ENCODE measurements at regions not wholly inside any gene's neighbourhood (a gene's known extent, or its start where the extent isn't known, plus 50 kb on each side); places are given as distances from the start of the nearest gene placed in this dataset.

DNA sequence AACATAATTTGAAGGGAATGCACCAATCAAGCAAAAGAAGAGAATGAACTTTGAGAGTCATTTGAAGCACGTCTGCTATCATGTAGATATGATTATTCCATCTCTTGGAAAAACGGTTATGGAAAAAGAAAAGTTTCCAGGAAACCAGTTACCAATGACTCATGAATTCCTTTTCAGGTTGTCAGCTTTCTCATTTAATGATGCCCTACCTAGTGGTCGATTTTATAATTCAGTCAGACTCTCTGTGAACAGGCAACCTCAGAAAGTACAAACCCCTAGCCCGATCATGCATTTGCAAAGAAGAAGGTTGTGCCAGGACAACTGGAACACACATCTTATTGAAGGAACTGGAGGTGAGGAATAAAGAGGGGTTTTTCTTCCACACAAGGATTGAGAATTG lies 355.1 kb upstream of the GRIA1 start:
- POLR2A ChIA-PET, result no interaction called here
- TF ChIP-seq, protein P1, sequence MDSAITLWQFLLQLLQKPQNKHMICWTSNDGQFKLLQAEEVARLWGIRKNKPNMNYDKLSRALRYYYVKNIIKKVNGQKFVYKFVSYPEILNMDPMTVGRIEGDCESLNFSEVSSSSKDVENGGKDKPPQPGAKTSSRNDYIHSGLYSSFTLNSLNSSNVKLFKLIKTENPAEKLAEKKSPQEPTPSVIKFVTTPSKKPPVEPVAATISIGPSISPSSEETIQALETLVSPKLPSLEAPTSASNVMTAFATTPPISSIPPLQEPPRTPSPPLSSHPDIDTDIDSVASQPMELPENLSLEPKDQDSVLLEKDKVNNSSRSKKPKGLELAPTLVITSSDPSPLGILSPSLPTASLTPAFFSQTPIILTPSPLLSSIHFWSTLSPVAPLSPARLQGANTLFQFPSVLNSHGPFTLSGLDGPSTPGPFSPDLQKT (IDR thresholded peaks at IDR 0.05; ENCODE audit: borderline replicate concordance, low read depth, low read length), result no peak
- no peak for TF ChIP-seq ZNF626 (tag by site-specific recombination; IDR thresholded peaks at IDR 0.05)
- TF ChIP-seq ZNF776 (tag by site-specific recombination; IDR thresholded peaks at IDR 0.05; ENCODE audit: borderline replicate concordance), result no peak
- TF ChIP-seq, protein P2, sequence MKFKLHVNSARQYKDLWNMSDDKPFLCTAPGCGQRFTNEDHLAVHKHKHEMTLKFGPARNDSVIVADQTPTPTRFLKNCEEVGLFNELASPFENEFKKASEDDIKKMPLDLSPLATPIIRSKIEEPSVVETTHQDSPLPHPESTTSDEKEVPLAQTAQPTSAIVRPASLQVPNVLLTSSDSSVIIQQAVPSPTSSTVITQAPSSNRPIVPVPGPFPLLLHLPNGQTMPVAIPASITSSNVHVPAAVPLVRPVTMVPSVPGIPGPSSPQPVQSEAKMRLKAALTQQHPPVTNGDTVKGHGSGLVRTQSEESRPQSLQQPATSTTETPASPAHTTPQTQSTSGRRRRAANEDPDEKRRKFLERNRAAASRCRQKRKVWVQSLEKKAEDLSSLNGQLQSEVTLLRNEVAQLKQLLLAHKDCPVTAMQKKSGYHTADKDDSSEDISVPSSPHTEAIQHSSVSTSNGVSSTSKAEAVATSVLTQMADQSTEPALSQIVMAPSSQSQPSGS (tag by site-specific recombination; IDR thresholded peaks at IDR 0.05; ENCODE audit: low read depth), result no peak
- TF ChIP-seq ZNF239 (tag by site-specific recombination; IDR thresholded peaks at IDR 0.05), result no peak
- TF ChIP-seq ZNF16 (tag by site-specific recombination; IDR thresholded peaks at IDR 0.05; ENCODE audit: low read depth), result no peak
- TF ChIP-seq ZNF274 (IDR thresholded peaks at IDR 0.05; ENCODE audit: low read length), result no peak
- TF ChIP-seq ZNF274 (tag by site-specific recombination; IDR thresholded peaks at IDR 0.05; ENCODE audit: borderline replicate concordance), result no peak
- TF ChIP-seq, protein P3, sequence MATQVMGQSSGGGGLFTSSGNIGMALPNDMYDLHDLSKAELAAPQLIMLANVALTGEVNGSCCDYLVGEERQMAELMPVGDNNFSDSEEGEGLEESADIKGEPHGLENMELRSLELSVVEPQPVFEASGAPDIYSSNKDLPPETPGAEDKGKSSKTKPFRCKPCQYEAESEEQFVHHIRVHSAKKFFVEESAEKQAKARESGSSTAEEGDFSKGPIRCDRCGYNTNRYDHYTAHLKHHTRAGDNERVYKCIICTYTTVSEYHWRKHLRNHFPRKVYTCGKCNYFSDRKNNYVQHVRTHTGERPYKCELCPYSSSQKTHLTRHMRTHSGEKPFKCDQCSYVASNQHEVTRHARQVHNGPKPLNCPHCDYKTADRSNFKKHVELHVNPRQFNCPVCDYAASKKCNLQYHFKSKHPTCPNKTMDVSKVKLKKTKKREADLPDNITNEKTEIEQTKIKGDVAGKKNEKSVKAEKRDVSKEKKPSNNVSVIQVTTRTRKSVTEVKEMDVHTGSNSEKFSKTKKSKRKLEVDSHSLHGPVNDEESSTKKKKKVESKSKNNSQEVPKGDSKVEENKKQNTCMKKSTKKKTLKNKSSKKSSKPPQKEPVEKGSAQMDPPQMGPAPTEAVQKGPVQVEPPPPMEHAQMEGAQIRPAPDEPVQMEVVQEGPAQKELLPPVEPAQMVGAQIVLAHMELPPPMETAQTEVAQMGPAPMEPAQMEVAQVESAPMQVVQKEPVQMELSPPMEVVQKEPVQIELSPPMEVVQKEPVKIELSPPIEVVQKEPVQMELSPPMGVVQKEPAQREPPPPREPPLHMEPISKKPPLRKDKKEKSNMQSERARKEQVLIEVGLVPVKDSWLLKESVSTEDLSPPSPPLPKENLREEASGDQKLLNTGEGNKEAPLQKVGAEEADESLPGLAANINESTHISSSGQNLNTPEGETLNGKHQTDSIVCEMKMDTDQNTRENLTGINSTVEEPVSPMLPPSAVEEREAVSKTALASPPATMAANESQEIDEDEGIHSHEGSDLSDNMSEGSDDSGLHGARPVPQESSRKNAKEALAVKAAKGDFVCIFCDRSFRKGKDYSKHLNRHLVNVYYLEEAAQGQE (tag by site-specific recombination; IDR thresholded peaks at IDR 0.05), result no peak
- TF ChIP-seq ZNF132 (tag by site-specific recombination; IDR thresholded peaks at IDR 0.05; ENCODE audit: borderline replicate concordance), result no peak
- no peak for TF ChIP-seq ZNF549 (tag by site-specific recombination; IDR thresholded peaks at IDR 0.05)
- no peak for TF ChIP-seq FEZF1 (tag by site-specific recombination; IDR thresholded peaks at IDR 0.05)
- TF ChIP-seq, protein P4, sequence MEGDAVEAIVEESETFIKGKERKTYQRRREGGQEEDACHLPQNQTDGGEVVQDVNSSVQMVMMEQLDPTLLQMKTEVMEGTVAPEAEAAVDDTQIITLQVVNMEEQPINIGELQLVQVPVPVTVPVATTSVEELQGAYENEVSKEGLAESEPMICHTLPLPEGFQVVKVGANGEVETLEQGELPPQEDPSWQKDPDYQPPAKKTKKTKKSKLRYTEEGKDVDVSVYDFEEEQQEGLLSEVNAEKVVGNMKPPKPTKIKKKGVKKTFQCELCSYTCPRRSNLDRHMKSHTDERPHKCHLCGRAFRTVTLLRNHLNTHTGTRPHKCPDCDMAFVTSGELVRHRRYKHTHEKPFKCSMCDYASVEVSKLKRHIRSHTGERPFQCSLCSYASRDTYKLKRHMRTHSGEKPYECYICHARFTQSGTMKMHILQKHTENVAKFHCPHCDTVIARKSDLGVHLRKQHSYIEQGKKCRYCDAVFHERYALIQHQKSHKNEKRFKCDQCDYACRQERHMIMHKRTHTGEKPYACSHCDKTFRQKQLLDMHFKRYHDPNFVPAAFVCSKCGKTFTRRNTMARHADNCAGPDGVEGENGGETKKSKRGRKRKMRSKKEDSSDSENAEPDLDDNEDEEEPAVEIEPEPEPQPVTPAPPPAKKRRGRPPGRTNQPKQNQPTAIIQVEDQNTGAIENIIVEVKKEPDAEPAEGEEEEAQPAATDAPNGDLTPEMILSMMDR (tag by site-specific recombination; IDR thresholded peaks at IDR 0.05), result no peak
- no peak for TF ChIP-seq ZNF146 (tag by site-specific recombination; IDR thresholded peaks at IDR 0.05)

DNA sequence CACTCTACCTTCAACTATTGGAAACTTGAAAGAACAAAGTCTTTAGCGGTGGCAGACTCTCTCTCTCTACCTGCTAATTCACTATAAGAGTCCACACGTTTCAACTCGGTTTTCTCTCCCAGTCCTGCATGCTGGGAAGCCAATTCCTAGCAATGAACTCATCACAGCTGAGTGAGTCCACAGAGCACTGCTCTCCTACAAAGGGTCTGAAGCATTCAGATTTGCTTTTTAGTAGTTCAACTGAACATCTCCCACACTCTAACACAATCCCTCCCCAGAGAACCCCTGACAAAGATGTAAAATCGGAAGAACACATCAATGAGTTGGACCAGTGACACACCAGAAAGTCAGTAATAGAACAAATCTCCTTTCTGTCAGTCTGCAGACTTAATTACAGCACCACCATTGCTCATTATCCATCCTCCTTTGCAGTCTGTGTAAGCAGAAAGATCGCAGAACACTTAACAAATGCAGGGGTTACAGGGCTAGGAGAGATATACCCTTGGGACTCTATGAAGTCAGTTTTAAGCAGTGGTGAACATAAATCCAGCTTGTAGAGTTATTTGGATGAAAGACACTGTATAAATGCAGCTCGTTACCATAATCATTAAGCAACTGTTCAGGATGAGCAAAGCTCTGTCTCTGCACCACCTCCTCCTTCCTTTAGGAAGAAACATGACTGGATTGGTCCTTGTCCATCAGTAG lies 353.4 kb upstream of the GRIA1 start:
- no peaks in the 10 kb centered on the region for H3K9me3 ChIP-seq (ENCODE audit: control insufficient read depth, insufficient read depth, low read depth, low read length)
- H3K4me3 ChIP-seq (ENCODE audit: low read depth, low read length), result no peak overlapping the region
- H3K36me3 ChIP-seq (ENCODE audit: control insufficient read depth in 2 of 2, insufficient read depth in 1 of 2, low read length in 2 of 2), result no peaks in the 10 kb centered on the region
- POLR2A ChIA-PET, result no interaction called here
- H3K27ac ChIP-seq (ENCODE audit: extremely low read depth, low read depth, low read length), result no peak overlapping the region
- no peaks in the 10 kb centered on the region for H3K4me1 ChIP-seq (ENCODE audit: control insufficient read depth, insufficient read depth, low read length)
- CTCF ChIA-PET, result interaction anchor here (1.2 kb wide), 1 partner anchor 11 kb away, joined by 9 read pairs; no protein-coding TSS in a partner anchor
- TF ChIP-seq ZNF548 (tag by site-specific recombination; IDR thresholded peaks at IDR 0.05) (no peak), ZNF2 (tag by site-specific recombination; IDR thresholded peaks at IDR 0.05) (no peak), ZNF792 (tag by site-specific recombination; IDR thresholded peaks at IDR 0.05) (no peak), ZNF274 (IDR thresholded peaks at IDR 0.05; ENCODE audit: low read length) (no peak), ZNF274 (tag by site-specific recombination; IDR thresholded peaks at IDR 0.05; ENCODE audit: borderline replicate concordance) (no peak), ZNF670 (tag by site-specific recombination; IDR thresholded peaks at IDR 0.05; ENCODE audit: low read depth) (no peak)
- TF ChIP-seq, protein P5, sequence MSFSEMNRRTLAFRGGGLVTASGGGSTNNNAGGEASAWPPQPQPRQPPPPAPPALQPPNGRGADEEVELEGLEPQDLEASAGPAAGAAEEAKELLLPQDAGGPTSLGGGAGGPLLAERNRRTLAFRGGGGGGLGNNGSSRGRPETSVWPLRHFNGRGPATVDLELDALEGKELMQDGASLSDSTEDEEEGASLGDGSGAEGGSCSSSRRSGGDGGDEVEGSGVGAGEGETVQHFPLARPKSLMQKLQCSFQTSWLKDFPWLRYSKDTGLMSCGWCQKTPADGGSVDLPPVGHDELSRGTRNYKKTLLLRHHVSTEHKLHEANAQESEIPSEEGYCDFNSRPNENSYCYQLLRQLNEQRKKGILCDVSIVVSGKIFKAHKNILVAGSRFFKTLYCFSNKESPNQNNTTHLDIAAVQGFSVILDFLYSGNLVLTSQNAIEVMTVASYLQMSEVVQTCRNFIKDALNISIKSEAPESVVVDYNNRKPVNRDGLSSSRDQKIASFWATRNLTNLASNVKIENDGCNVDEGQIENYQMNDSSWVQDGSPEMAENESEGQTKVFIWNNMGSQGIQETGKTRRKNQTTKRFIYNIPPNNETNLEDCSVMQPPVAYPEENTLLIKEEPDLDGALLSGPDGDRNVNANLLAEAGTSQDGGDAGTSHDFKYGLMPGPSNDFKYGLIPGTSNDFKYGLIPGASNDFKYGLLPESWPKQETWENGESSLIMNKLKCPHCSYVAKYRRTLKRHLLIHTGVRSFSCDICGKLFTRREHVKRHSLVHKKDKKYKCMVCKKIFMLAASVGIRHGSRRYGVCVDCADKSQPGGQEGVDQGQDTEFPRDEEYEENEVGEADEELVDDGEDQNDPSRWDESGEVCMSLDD (tag by site-specific recombination; IDR thresholded peaks at IDR 0.05), result no peak
- TF ChIP-seq, protein P6, sequence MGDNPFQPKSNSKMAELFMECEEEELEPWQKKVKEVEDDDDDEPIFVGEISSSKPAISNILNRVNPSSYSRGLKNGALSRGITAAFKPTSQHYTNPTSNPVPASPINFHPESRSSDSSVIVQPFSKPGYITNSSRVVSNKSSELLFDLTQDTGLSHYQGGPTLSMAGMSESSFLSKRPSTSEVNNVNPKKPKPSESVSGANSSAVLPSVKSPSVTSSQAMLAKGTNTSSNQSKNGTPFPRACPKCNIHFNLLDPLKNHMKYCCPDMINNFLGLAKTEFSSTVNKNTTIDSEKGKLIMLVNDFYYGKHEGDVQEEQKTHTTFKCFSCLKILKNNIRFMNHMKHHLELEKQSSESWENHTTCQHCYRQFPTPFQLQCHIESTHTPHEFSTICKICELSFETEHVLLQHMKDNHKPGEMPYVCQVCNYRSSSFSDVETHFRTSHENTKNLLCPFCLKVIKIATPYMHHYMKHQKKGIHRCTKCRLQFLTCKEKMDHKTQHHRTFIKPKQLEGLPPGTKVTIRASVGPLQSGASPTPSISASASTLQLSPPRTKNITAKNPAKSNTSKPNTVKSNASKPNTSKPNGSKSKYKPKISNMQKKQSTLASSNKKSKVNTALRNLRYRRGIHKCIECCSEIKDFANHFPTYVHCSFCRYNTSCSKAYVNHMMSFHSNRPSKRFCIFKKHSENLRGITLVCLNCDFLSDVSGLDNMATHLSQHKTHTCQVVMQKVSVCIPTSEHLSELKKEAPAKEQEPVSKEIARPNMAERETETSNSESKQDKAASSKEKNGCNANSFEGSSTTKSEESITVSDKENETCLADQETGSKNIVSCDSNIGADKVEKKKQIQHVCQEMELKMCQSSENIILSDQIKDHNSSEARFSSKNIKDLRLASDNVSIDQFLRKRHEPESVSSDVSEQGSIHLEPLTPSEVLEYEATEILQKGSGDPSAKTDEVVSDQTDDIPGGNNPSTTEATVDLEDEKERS (tag by site-specific recombination; IDR thresholded peaks at IDR 0.05), result no peak

More for the DNA sequence above, 355.1 kb upstream of the GRIA1 start:
- no peaks in the 10 kb centered on the region for H3K9me3 ChIP-seq (ENCODE audit: control insufficient read depth, insufficient read depth, low read depth, low read length)
- CTCF ChIA-PET, result no interaction called here
- no peaks in the 10 kb centered on the region for H3K36me3 ChIP-seq (ENCODE audit: control insufficient read depth in 2 of 2, insufficient read depth in 1 of 2, low read length in 2 of 2)
- H3K4me3 ChIP-seq (ENCODE audit: low read depth, low read length), result no peak overlapping the region
- H3K4me1 ChIP-seq (ENCODE audit: control insufficient read depth, insufficient read depth, low read length), result no peaks in the 10 kb centered on the region
- H3K27ac ChIP-seq (ENCODE audit: extremely low read depth, low read depth, low read length), result no peak overlapping the region
